ENCODE measurements at regions not wholly inside any gene's neighbourhood (a gene's known extent, or its start where the extent isn't known, plus 50 kb on each side); places are given as distances from the start of the nearest gene placed in this dataset.

DNA sequence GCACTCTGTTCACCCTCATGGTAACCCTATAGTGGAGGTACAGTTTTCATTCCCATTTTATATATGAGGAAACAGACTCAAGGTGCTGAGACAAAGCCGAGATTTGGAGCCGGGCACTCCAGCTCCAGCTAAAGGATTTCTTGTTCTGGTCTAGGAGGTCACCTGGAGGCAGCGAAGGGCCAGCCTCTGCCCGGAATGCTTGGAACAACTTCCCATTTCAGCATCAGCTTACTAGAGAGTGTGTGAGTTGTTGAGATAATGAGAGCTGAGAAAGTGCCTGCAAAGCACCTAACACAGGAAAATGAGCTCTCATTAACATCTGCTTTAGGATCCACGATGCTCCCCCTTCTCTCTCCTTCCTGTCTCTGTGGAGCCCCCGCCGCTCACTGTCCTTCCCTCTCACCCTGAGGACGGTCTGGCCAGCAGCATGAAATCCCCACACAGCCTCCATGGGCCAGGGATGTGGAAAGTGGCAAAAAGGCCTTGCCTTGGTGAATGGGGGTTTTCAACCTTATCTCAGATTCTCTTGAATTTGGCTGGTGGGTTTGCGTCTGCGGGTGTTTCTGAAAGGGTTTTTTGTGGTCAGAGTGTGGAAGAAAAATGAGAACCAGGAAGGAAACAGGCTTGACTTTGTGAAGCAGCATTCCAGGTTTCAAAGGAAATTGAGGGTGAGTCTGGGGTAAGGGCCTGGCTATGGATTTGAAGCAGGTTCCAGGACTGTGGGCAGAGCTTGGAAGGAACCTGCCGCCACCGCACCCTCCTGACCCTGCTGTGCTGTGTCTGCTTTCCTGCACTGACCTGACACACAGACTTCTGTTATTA lies 178.7 kb downstream of the FOXL1 start:
- no peak for DNase-seq (ENCODE audit: insufficient read length)
- TF ChIP-seq POLR2A (IDR thresholded peaks at IDR 0.05; ENCODE audit: low read depth, low read length) (no peak), POLR2AphosphoS5 (IDR thresholded peaks at IDR 0.05; ENCODE audit: low read depth, low read length) (no peak), TAF1 (IDR thresholded peaks at IDR 0.05; ENCODE audit: borderline replicate concordance, low read depth, low read length) (no peak)
- FAIRE-seq: no peak

DNA sequence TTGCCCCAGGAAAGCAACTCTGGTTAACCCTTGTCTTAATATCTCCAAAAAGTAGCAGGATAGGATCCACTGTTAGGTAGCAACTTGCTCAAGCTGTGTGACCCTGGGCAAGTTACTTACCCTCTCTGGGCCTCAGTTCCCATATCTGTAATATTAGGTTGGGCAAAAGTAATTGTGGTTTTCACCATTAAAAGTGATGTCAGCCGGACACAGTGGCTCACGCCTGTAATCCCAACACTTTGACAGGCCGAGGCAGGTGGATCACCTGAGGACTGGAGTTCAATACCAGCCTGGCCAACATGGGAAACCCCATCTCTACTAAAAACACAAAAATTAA lies 179.3 kb downstream of the FOXL1 start:
- TF ChIP-seq POLR2AphosphoS5 (IDR thresholded peaks at IDR 0.05; ENCODE audit: low read depth, low read length): no peak
- TF ChIP-seq TAF1 (IDR thresholded peaks at IDR 0.05; ENCODE audit: borderline replicate concordance, low read depth, low read length): no peak
- TF ChIP-seq POLR2A (IDR thresholded peaks at IDR 0.05; ENCODE audit: low read depth, low read length): no peak
- no peak for DNase-seq (ENCODE audit: insufficient read length)
- FAIRE-seq: no peak

DNA sequence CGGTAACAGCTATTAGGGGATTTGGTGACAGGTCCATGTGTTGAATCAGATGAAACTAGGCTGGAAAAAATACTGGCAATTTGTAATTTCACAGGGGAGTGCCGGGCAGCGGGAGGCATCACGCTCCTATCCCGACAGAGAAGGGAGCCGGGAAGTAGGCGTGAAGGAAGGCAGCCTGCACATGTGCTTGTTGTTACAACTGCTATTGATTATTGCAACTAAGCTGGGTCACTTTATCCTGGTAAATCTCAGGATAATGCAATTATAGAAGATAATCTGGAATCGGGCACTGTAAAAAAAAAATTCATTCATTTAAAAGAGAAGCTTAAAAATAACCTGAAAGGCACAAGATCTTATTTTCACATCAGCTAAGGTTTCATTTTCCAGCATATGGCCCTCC lies 180.6 kb downstream of the FOXL1 start:
- FAIRE-seq (no peak), DNase-seq (ENCODE audit: insufficient read length) (no peak)
- TF ChIP-seq TAF1 (IDR thresholded peaks at IDR 0.05; ENCODE audit: borderline replicate concordance, low read depth, low read length): no peak

DNA sequence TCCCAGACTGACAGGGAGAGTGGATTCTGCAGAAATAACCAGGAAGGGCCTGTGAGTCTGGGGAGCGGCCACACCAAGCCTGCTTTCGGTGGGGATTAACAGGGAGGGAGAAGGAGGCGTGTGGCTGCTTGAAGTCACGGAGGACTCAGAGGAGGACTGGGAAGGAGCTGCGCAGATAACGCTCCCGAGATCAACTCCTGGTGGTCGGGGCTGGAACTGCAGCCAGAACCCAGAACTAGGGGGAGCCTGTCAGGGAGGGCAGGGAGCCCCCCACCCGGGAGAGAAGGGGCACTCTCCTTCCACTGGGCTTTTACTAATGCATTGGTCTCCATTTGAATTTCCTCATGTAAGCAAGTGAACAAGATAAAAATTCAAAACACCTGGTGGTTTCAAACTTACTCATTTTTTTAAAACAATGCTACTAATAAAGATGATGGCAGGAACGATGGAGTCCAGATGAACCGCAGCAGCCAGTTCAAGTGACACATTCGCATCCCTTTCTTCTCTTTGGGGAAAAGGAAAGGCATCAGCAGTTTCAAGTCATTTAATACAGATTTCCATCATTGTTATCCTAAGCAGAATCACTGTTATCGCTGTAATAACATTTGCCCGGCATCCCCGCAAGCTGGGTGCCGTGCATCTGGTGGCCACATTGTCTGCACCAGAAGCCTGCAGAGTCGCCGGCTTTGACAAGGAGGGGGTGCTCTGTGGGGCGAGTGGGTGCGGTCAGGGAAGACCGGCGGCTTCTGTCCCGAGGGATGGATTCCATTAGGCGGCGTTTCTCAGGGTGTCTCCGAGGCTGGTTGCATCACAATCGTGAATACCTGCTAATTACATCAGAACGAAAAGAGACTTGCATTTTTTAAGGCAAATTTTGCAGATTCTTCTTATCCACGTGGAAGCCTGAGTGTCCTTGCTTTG lies 183.0 kb downstream of the FOXL1 start:
- TF ChIP-seq POLR2AphosphoS5 (IDR thresholded peaks at IDR 0.05; ENCODE audit: low read depth, low read length) (no peak), TAF1 (IDR thresholded peaks at IDR 0.05; ENCODE audit: borderline replicate concordance, low read depth, low read length) (no peak), POLR2A (IDR thresholded peaks at IDR 0.05; ENCODE audit: low read depth, low read length) (no peak)
- DNase-seq (ENCODE audit: insufficient read length) (peak; percentile 42), FAIRE-seq (no peak)

DNA sequence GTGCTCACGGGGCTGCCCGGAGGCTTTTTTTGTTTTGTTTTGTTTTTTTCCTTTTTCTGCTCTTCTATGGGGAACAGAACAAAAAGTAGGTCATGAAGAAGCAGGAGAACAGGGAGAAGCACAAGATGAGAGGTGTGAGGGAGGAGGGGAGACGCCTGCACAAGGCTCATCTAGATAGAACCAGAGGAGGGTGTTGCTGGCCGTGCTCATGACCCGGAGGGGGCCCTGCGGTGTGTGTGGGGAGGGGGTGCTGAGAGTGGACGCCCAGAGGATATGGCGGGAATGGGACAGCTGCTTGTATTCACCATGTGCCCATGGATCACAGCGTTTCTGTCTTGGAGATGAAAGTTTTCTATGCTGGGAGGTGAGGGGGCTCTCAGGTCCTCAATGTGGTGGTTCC lies 183.7 kb downstream of the FOXL1 start:
- TF ChIP-seq TAF1 (IDR thresholded peaks at IDR 0.05; ENCODE audit: borderline replicate concordance, low read depth, low read length) (no peak), POLR2AphosphoS5 (IDR thresholded peaks at IDR 0.05; ENCODE audit: low read depth, low read length) (no peak), POLR2A (IDR thresholded peaks at IDR 0.05; ENCODE audit: low read depth, low read length) (no peak)
- DNase-seq (ENCODE audit: insufficient read length) (no peak), FAIRE-seq (no peak)

DNA sequence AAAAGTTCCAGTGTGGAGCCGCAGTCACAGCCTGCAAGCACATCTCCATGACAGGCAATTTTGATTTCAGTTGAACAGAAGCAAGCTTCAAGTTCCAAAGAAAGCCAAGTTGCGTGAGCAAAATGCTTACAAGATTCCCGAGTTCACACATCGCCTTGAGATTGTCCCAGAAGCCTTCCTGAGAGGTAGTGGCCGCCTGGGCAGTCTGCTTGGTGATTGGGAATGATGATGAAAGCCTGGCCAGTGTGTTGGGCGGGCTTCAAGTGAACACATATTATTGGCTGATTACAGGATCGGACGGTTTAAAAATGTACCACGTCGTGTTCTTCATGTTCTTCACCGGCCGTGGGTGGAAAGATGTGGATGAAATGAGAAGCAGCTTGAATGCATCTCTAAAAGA lies 185.5 kb downstream of the FOXL1 start:
- no peak for TF ChIP-seq POLR2A (IDR thresholded peaks at IDR 0.05; ENCODE audit: low read depth, low read length)
- no peak for DNase-seq (ENCODE audit: insufficient read length)
- FAIRE-seq: no peak

DNA sequence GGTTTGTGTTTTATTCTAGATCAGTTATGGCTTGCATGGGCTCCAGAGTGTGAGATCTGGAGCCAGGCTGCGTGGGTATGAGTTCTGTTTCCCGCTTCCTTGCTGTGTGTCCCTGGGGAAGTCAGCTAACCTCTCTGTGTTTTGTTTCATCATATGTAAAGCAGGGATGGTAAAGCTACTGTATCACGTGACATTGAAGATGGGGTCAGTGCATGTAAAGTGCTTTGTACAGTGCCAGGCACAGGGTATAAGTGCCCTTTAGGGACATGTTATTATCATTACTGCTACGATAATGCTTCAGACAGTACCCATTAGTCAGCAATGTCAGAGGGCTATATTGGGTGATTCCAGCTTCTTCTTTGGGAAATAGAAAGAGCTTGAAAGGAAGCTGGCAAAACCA lies 186.2 kb downstream of the FOXL1 start:
- DNase-seq (ENCODE audit: insufficient read length) (no peak), FAIRE-seq (no peak)
- TF ChIP-seq POLR2A (IDR thresholded peaks at IDR 0.05; ENCODE audit: low read depth, low read length) (no peak), TAF1 (IDR thresholded peaks at IDR 0.05; ENCODE audit: borderline replicate concordance, low read depth, low read length) (no peak), POLR2AphosphoS5 (IDR thresholded peaks at IDR 0.05; ENCODE audit: low read depth, low read length) (no peak)

DNA sequence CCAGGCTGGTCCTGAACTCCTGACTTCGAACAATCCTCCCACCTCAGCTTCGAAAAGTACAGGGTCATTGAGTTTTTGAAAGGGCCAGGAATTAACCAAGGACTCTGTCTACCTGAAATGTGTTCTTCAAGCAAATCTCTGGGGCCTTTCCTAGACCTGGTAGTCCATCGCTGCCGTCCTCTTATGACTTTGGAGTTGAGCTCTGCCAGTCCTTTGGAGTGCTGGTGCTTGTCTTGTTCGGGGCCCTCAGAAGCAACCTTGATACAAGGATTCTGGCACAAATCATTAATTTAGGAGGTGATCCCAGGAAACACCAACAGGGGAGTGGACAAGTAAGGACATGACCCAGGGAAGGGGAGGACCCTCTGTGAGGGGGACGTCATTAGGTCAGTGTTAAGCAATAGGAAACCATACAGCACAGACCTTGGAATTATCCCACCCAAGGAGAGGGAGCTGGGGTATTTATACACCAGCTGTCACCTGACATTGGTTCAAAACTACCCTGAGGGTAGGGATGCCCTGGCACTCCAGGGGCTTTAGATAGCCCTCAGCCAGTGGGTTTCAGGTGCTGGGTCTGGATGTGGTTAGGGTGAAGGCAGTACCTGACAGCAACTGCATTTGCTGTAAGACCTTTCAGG lies 187.2 kb downstream of the FOXL1 start:
- TF ChIP-seq TAF1 (IDR thresholded peaks at IDR 0.05; ENCODE audit: borderline replicate concordance, low read depth, low read length) (no peak), POLR2AphosphoS5 (IDR thresholded peaks at IDR 0.05; ENCODE audit: low read depth, low read length) (no peak), POLR2A (IDR thresholded peaks at IDR 0.05; ENCODE audit: low read depth, low read length) (no peak)
- DNase-seq (ENCODE audit: insufficient read length): no peak
- FAIRE-seq: no peak

DNA sequence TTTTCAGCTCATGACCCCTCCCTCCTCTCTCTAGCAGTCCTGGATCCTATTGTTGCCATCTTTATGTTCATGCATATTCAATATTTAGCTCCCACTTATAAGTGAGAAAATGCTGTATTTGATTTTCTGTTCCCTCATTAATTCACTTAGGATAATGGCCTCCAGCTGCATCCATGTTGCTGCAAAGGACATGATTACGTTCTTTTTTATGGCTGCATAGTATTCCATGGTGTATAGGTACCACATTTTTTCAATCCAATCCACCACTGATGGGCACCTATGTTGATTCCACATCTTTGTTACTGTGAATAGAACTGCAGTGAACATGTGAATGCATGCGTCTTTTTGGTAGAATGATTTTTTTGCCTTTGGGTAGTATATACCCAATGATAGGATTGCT lies 188.4 kb downstream of the FOXL1 start:
- TF ChIP-seq TAF1 (IDR thresholded peaks at IDR 0.05; ENCODE audit: borderline replicate concordance, low read depth, low read length) (no peak), POLR2A (IDR thresholded peaks at IDR 0.05; ENCODE audit: low read depth, low read length) (no peak), POLR2AphosphoS5 (IDR thresholded peaks at IDR 0.05; ENCODE audit: low read depth, low read length) (no peak)
- no peak for DNase-seq (ENCODE audit: insufficient read length)
- no peak for FAIRE-seq

DNA sequence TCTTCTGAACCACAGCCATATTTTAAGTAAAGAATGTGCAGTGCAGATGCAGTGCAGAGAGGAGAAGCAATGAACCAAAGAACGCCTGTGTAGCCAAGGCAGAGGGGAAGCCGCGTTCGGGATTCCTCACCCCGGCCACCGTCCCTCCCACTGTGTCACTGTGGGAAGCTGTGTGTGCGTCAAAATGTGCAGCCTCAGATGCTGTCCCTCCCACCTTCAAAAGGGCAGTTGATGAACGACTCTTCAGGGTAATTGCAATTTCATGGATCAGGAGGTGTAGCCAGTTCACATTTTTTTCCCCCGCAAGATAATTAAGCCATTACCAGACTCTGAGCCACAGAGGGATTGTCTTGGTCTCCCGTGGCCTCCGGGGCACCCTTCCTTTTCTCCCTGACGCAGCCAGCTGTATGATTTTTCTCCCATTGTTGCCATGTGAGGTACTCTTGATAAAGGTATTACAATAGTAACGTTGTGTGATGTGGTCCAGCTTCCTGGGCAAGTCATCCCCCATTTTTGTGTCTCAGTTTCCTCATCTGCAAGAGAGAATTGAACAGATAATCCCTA lies 190.0 kb downstream of the FOXL1 start:
- DNase-seq (ENCODE audit: insufficient read length) (no peak), FAIRE-seq (no peak)
- TF ChIP-seq POLR2AphosphoS5 (IDR thresholded peaks at IDR 0.05; ENCODE audit: low read depth, low read length) (no peak), POLR2A (IDR thresholded peaks at IDR 0.05; ENCODE audit: low read depth, low read length) (no peak), TAF1 (IDR thresholded peaks at IDR 0.05; ENCODE audit: borderline replicate concordance, low read depth, low read length) (no peak)

DNA sequence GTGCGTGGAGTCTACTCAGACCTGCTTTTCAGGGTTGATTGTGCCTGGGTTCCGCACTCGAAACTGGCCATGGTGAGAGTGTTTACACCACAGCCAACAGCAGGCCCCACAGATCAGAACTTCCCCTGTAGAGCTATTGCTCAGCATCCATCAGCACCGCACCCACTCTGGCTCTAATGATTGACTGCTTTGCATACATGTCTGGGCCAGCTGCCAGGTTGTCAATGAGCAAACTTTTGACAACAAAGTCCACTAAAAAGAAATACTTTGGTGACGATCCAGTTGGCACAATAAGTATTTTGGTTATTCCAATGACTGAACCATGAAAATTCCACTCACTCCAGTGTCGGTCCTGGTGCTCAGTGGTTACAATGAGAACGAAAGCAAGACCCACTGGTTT lies 190.7 kb downstream of the FOXL1 start:
- TF ChIP-seq POLR2A (IDR thresholded peaks at IDR 0.05; ENCODE audit: low read depth, low read length): no peak
- no peak for DNase-seq (ENCODE audit: insufficient read length)
- no peak for FAIRE-seq

All from GM12892 (cell line).